IPS DF 6.9 (cell line): ENCODE measurements at regions not wholly inside any gene's neighbourhood (a gene's known extent, or its start where the extent isn't known, plus 50 kb on each side); places are given as distances from the start of the nearest gene placed in this dataset.

Experiments
- DNase-seq: peaks from one replicate; pipeline ENCODE4 v3.0.0-alpha.2; 2013; ENCODE audit warnings: low read depth, low spot score
- H3K27ac ChIP-seq: one replicate; pipeline ENCODE4 v1.5.1; 2013; ENCODE audit warnings: low read length, control low read depth
- H3K27me3 ChIP-seq: 2 replicates; pipeline ENCODE4 v1.6.1; 2013; ENCODE audit warnings: mild to moderate bottlenecking, low read length; ENCODE audit not compliant: control insufficient read depth, insufficient read depth
- H3K36me3 ChIP-seq: 2 replicates; pipeline ENCODE4 v1.6.1; 2013; ENCODE audit warnings: low read length; ENCODE audit not compliant: control insufficient read depth, insufficient read depth
- H3K4me1 ChIP-seq: 2 replicates; pipeline ENCODE4 v1.6.1; 2013; ENCODE audit warnings: low read length; ENCODE audit not compliant: control insufficient read depth, insufficient read depth
- H3K4me3 ChIP-seq: 2 replicates; pipeline ENCODE4 v1.5.1; 2013; ENCODE audit warnings: mild to moderate bottlenecking, low read length
- H3K9me3 ChIP-seq: 2 replicates; pipeline ENCODE4 v1.6.1; 2013; ENCODE audit warnings: low read length, inconsistent platforms; ENCODE audit not compliant: control insufficient read depth, insufficient read depth
- WGBS: extraction: QIAGEN DNeasy Blood & Tissue Kit; methylation state at CpG from one replicate; pipeline ENCODE4 v1.1.7; 2013; ENCODE audit warnings: mixed read lengths, missing lambda C conversion rate; ENCODE audit not compliant: insufficient read length, insufficient coverage; 5-methylcytosine and 5-hydroxymethylcytosine counted together

DNA sequence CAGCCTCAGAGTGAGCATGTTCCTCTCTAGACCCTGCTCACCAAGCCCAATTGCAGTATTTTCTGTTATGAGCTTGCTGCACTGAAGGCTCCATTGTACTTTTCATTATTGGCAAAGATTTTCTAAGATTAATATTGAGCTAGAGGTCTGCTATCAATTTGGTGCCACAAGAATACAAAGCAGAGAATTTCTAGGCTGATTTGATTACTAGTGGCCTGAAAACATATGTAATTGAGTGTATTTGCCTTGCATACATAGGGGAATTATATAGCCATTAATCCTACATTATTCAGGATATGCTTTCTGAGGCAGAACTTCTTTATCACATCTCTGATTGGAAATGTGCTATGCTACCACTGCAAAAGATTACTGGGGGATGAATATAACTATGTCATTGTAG lies 322.9 kb upstream of the ZC3H12C start:
- H3K9me3 ChIP-seq = no peaks in the 10 kb centered on the region
- no peak overlapping the region for H3K4me3 ChIP-seq
- no peaks in the 10 kb centered on the region for H3K4me1 ChIP-seq
- no peak overlapping the region for H3K27ac ChIP-seq
- no peak for DNase-seq
- no peaks in the 10 kb centered on the region for H3K36me3 ChIP-seq
- no peaks in the 10 kb centered on the region for H3K27me3 ChIP-seq

DNA sequence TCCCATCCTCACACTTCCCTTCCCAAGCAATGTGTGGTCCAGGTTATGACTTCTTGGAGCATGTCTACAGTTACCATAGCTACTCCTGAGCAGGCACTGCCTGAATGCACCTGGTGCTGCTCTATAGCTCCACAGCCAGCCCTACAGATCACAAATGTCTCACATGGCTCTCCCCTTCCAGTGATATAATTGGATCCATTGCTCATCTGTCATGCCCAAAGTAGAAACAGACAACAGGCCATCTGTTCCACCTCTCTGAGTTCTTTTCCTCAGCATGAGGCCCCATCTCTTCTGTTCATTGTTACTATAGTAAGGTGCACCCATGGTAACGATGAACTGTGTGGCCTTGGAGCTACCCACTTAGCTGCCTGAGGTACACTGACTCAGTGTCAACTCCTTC lies 320.3 kb upstream of the ZC3H12C start:
- no peak for DNase-seq
- no peaks in the 10 kb centered on the region for H3K4me1 ChIP-seq
- no peaks in the 10 kb centered on the region for H3K9me3 ChIP-seq
- no peaks in the 10 kb centered on the region for H3K27me3 ChIP-seq
- H3K27ac ChIP-seq = no peak overlapping the region
- no peaks in the 10 kb centered on the region for H3K36me3 ChIP-seq
- H3K4me3 ChIP-seq = no peak overlapping the region
- WGBS = no CpG with 5 or more reads among the region's 1 CpG

DNA sequence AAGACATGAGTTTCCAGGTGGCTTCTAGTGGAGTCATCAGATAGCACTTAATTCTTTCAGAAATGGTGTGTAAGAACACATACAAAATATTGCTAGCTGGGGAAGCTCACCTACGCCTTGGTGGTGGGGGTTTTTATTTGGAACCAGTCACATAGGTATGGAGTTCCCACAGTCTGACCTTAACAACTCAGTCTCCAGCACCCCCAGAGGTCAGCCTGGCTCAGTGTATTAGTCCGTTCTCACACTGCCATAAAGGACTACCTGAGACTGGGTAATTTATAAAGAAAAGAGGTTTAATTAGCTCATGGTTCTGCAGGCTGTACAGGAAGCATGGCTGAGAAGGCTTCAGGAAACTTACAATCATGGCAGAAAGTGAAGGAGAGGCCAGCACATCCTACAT lies 317.5 kb upstream of the ZC3H12C start:
- no peaks in the 10 kb centered on the region for H3K36me3 ChIP-seq
- H3K9me3 ChIP-seq = no peaks in the 10 kb centered on the region
- H3K27me3 ChIP-seq = no peaks in the 10 kb centered on the region
- no CpG with 5 or more reads among the region's 2 CpGs for WGBS
- no peak for DNase-seq
- no peak overlapping the region for H3K27ac ChIP-seq
- no peak overlapping the region for H3K4me3 ChIP-seq
- H3K4me1 ChIP-seq = no peaks in the 10 kb centered on the region

DNA sequence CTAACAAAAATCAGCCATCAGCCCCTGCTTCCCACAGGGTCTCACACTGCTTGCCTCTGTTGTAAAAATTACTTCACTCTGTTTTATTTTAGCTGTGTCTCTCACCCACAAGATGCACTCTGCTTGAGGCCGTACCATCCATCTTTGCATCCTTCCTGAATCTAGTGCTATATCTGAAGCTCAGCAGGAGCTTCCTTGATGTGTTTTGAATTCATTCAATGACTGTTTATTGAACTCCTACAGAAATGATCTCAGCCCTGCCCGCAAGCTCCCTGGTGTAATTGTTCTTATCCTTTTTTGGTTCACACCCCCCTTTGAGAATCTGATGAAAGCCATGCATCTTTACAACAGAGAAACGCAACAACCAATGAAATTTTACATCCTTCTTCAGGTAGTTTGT lies 310.2 kb upstream of the ZC3H12C start:
- Histone ChIP-seq H3K4me3 (no peak overlapping the region), H3K4me1 (no peaks in the 10 kb centered on the region), H3K36me3 (no peaks in the 10 kb centered on the region), H3K27ac (no peak overlapping the region), H3K9me3 (no peaks in the 10 kb centered on the region), H3K27me3 (no peaks in the 10 kb centered on the region)
- no CpG with 5 or more reads among the region's 3 CpGs for WGBS
- DNase-seq = no peak

DNA sequence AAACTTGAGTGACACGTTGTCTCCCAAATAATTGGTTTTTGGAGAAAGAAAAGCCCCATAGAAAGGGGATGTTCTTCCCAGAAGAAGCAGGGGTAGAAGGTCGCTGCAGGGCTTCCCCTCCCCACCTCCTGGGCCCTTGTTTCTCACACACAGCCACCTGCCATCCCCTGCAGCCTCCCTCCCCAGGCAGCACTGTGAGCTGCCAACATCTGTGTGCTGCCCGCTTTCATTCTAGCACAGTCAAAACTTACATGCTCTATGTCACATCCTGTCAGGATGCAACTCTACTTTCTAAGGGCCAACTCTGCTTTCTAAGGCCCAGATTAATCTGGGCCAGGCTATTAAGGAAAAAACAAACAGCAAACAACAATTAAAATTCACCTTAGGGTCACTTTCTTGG lies 309.4 kb upstream of the ZC3H12C start:
- no peak overlapping the region for H3K4me3 ChIP-seq
- no peaks in the 10 kb centered on the region for H3K27me3 ChIP-seq
- no peaks in the 10 kb centered on the region for H3K36me3 ChIP-seq
- no CpG with 5 or more reads among the region's 3 CpGs for WGBS
- no peak overlapping the region for H3K27ac ChIP-seq
- H3K9me3 ChIP-seq = no peaks in the 10 kb centered on the region
- no peaks in the 10 kb centered on the region for H3K4me1 ChIP-seq
- no peak for DNase-seq

DNA sequence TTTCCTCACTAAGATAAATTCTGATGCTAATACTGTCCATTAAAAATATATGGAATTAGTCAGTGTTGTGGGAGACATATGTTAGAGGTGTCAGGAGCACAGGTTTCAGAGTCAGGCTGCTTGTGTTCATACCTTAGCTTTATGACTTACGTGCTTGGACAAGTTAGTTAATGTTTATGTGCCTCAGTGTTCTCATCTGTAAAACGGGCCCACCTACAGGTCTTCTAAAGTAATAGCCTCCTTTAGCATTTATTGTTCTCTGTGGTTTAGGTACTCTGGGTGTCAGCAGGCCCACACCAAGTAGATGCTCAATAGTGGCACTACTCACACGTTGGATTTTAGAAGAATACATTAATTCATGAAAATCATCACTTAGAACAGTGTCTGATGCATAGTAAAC lies 308.7 kb upstream of the ZC3H12C start:
- no CpG with 5 or more reads among the region's 3 CpGs for WGBS
- no peaks in the 10 kb centered on the region for H3K36me3 ChIP-seq
- no peak overlapping the region for H3K27ac ChIP-seq
- no peak overlapping the region for H3K4me3 ChIP-seq
- DNase-seq = no peak
- no peaks in the 10 kb centered on the region for H3K4me1 ChIP-seq
- no peaks in the 10 kb centered on the region for H3K9me3 ChIP-seq
- H3K27me3 ChIP-seq = no peaks in the 10 kb centered on the region

DNA sequence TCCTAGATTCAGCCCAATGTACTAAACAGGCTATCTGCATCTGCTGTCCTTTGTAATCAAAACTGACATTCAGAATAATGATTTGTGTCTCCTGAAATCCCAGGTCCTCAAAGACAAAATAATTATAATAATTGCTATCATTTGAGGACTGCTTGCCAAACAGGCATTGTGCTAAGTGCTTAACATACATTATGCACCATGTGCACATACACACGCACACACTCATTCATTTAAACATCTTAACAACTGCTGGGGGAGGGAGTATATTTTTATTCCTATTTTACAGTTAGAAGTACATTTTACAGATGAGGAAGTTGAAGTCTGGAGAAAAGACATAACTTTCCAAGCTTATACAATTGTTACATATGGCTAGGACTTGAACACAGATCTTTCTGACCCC lies 308.0 kb upstream of the ZC3H12C start:
- Histone ChIP-seq H3K4me1 (no peaks in the 10 kb centered on the region), H3K9me3 (no peaks in the 10 kb centered on the region), H3K27ac (no peak overlapping the region), H3K36me3 (no peaks in the 10 kb centered on the region), H3K4me3 (no peak overlapping the region), H3K27me3 (no peaks in the 10 kb centered on the region)
- no CpG with 5 or more reads among the region's 1 CpG for WGBS
- DNase-seq = no peak

DNA sequence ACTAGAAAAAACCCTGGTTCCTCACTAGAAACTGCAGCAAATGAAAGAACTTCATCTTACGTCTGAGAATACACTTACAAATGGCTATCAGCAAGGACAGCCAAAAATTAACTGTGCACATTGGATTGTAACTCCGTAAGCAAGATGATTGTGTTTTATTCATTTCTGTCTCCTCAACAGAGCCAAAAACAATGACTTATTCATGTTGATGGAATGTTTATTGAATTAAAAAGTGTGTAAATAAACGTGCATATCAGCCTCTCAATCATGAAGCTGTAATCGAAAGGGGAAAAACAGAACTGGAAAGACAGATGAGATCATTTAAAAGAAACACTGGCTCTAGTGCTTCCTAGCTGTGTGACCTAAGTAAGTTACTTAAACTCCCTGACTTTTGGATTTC lies 307.5 kb upstream of the ZC3H12C start:
- WGBS = no CpG with 5 or more reads among the region's 4 CpGs
- H3K9me3 ChIP-seq = no peaks in the 10 kb centered on the region
- no peaks in the 10 kb centered on the region for H3K36me3 ChIP-seq
- H3K4me3 ChIP-seq = no peak overlapping the region
- no peaks in the 10 kb centered on the region for H3K27me3 ChIP-seq
- H3K4me1 ChIP-seq = no peaks in the 10 kb centered on the region
- H3K27ac ChIP-seq = no peak overlapping the region
- DNase-seq = no peak

DNA sequence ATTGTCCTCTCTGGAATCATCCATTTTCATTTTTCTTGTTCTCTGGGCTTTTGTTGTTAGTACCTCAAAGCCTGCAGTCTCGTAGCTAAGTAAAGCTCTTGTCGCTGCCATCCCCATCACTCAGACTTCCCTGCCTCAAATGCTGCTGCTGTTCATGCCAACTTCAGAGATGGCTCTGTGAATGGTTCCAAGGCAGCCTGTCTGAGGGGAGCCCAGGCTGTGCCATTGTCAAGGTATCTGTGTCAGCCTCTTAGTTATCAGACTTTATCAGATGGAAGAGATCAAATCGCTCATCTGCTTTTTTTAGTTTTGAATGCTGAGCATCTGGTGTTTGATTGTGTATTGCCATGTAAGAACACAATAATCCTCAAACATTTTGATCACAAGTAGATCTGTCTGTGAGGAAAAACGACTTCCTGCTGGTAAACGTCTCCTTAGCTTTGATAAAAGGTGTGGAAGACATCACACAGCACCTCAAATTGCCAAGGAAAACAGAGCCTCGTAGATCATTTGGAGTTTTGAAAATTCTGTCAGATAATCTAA lies 304.2 kb upstream of the ZC3H12C start:
- H3K27me3 ChIP-seq = no peaks in the 10 kb centered on the region
- no peaks in the 10 kb centered on the region for H3K4me1 ChIP-seq
- no peak overlapping the region for H3K4me3 ChIP-seq
- DNase-seq = no peak
- no peaks in the 10 kb centered on the region for H3K9me3 ChIP-seq
- no peaks in the 10 kb centered on the region for H3K36me3 ChIP-seq
- no CpG with 5 or more reads among the region's 6 CpGs for WGBS
- H3K27ac ChIP-seq = no peak overlapping the region

DNA sequence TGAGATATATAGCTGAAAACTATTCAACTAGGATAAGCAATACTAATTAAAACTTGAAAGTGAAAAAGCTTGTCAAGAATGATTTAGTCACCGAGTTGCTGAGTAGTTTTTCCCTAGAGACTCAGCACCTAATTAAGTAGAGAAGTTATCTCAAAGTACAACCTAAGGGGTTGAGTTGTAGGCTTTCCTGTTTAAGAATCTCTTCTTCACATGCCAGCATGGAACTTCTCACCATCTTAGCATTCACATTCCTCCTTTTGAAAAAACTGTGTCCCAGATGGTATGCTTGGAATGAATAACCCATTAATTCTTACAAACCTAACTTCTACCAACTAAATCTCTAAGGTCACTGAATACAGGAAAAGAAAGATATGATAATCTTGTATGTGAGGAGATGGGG lies 303.3 kb upstream of the ZC3H12C start:
- whole genome bisulfite sequencing = no CpG with 5 or more reads among the region's 1 CpG
- Histone ChIP-seq H3K27ac (no peak overlapping the region), H3K27me3 (no peaks in the 10 kb centered on the region), H3K4me3 (no peak overlapping the region), H3K4me1 (no peaks in the 10 kb centered on the region), H3K9me3 (no peaks in the 10 kb centered on the region), H3K36me3 (no peaks in the 10 kb centered on the region)
- DNase-seq = no peak

DNA sequence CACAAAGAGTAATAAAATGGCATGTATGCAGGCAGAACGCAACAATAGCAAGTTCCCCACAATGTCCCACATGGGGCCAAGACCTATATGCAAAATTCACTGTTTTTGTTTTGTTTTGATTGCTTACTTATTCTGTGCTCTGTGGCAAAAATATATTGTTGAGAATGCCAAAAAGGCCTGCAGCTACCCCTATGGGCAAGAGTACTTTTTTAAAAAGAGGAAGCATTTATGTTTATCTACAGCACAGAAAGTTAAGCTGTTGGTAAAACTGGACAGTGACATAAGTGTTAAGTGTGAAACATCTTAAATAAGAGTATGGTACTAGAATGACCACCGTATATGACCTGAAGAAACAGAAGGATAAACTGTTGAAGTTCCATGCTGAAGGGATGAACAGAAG lies 301.9 kb upstream of the ZC3H12C start:
- Histone ChIP-seq H3K4me3 (no peak overlapping the region), H3K27me3 (no peaks in the 10 kb centered on the region), H3K9me3 (no peaks in the 10 kb centered on the region), H3K36me3 (no peaks in the 10 kb centered on the region), H3K4me1 (no peaks in the 10 kb centered on the region), H3K27ac (no peak overlapping the region)
- no peak for DNase-seq
- no CpG with 5 or more reads among the region's 2 CpGs for WGBS
